ENCODE measurements at regions not wholly inside any gene's neighbourhood (a gene's known extent, or its start where the extent isn't known, plus 50 kb on each side); places are given as distances from the start of the nearest gene placed in this dataset.

DNA sequence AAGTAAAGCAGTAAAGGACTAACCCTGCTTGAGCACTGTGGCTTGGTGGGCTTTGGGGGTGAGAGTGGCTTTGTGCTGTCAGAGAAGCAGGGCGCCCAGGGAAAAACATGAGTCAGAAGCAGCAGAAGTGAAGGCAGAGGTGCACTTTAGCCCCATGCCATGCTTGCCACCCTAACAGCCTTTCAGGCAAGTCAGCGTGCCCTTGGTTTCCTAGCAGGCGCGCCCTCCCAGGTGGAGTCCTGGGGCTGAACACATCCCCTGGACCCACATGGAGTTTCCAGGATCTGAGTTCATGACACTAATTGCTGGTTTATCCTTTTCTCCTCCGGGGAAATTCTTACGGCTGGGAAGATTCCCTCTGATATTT lies 106.6 kb downstream of the TLR5 start (continued):
- TF ChIP-seq, protein P1, sequence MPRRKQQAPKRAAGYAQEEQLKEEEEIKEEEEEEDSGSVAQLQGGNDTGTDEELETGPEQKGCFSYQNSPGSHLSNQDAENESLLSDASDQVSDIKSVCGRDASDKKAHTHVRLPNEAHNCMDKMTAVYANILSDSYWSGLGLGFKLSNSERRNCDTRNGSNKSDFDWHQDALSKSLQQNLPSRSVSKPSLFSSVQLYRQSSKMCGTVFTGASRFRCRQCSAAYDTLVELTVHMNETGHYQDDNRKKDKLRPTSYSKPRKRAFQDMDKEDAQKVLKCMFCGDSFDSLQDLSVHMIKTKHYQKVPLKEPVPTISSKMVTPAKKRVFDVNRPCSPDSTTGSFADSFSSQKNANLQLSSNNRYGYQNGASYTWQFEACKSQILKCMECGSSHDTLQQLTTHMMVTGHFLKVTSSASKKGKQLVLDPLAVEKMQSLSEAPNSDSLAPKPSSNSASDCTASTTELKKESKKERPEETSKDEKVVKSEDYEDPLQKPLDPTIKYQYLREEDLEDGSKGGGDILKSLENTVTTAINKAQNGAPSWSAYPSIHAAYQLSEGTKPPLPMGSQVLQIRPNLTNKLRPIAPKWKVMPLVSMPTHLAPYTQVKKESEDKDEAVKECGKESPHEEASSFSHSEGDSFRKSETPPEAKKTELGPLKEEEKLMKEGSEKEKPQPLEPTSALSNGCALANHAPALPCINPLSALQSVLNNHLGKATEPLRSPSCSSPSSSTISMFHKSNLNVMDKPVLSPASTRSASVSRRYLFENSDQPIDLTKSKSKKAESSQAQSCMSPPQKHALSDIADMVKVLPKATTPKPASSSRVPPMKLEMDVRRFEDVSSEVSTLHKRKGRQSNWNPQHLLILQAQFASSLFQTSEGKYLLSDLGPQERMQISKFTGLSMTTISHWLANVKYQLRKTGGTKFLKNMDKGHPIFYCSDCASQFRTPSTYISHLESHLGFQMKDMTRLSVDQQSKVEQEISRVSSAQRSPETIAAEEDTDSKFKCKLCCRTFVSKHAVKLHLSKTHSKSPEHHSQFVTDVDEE (CRISPR knock-in tag; IDR thresholded peaks at IDR 0.05) = no peak
- TF ChIP-seq ZNF8 (CRISPR knock-in tag; IDR thresholded peaks at IDR 0.05) = no peak
- no peak for TF ChIP-seq TOX (CRISPR knock-in tag; IDR thresholded peaks at IDR 0.05; ENCODE audit: borderline replicate concordance)

GRCh38 chr1:223037845-223038244 lies 105.2 kb downstream of the TLR5 start:
- TF ChIP-seq GLIS3 (CRISPR knock-in tag; IDR thresholded peaks at IDR 0.05) (no peak), RARB (CRISPR knock-in tag; IDR thresholded peaks at IDR 0.05) (no peak), CSRNP3 (CRISPR knock-in tag; IDR thresholded peaks at IDR 0.05) (no peak), ZNF70 (CRISPR knock-in tag; IDR thresholded peaks at IDR 0.05) (no peak), ISL1 (CRISPR knock-in tag; IDR thresholded peaks at IDR 0.05) (no peak), ZFP3 (CRISPR knock-in tag; IDR thresholded peaks at IDR 0.05) (no peak), CSDC2 (CRISPR knock-in tag; IDR thresholded peaks at IDR 0.05) (no peak), CREB5 (CRISPR knock-in tag; IDR thresholded peaks at IDR 0.05; ENCODE audit: low read depth) (no peak), SNAI2 (CRISPR knock-in tag; IDR thresholded peaks at IDR 0.05) (no peak), PATZ1 (CRISPR knock-in tag; IDR thresholded peaks at IDR 0.05; ENCODE audit: borderline replicate concordance) (no peak)
- TF ChIP-seq, protein P2, sequence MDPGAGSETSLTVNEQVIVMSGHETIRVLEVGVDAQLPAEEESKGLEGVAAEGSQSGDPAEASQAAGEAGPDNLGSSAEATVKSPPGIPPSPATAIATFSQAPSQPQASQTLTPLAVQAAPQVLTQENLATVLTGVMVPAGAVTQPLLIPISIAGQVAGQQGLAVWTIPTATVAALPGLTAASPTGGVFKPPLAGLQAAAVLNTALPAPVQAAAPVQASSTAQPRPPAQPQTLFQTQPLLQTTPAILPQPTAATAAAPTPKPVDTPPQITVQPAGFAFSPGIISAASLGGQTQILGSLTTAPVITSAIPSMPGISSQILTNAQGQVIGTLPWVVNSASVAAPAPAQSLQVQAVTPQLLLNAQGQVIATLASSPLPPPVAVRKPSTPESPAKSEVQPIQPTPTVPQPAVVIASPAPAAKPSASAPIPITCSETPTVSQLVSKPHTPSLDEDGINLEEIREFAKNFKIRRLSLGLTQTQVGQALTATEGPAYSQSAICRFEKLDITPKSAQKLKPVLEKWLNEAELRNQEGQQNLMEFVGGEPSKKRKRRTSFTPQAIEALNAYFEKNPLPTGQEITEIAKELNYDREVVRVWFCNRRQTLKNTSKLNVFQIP (CRISPR knock-in tag; IDR thresholded peaks at IDR 0.05; ENCODE audit: borderline replicate concordance, low read depth) = no peak
- TF ChIP-seq, protein P1 (CRISPR knock-in tag; IDR thresholded peaks at IDR 0.05) = no peak

GRCh38 chr1:223038288-223039006 lies 104.6 kb downstream of the TLR5 start:
- TF ChIP-seq CSDC2 (CRISPR knock-in tag; IDR thresholded peaks at IDR 0.05) = no peak
- TF ChIP-seq RARB (CRISPR knock-in tag; IDR thresholded peaks at IDR 0.05) = no peak
- TF ChIP-seq ISL1 (CRISPR knock-in tag; IDR thresholded peaks at IDR 0.05) = no peak
- TF ChIP-seq TCF4 (CRISPR knock-in tag; IDR thresholded peaks at IDR 0.05; ENCODE audit: borderline replicate concordance) = no peak
- TF ChIP-seq ZC3H10 (CRISPR knock-in tag; IDR thresholded peaks at IDR 0.05) = no peak
- no peak for TF ChIP-seq CREB5 (CRISPR knock-in tag; IDR thresholded peaks at IDR 0.05; ENCODE audit: low read depth)
- TF ChIP-seq CSRNP3 (CRISPR knock-in tag; IDR thresholded peaks at IDR 0.05) = no peak
- TF ChIP-seq ZNF70 (CRISPR knock-in tag; IDR thresholded peaks at IDR 0.05) = no peak
- TF ChIP-seq ZNF565 (CRISPR knock-in tag; conservative IDR thresholded peaks at IDR 0.05; ENCODE audit: low read depth) = no peak
- TF ChIP-seq BACH2 (CRISPR knock-in tag; IDR thresholded peaks at IDR 0.05; ENCODE audit: borderline replicate concordance) = no peak
- ATAC-seq = no peak

More at GRCh38 chr1:223037845-223038244, 105.2 kb downstream of the TLR5 start:
- ATAC-seq = no peak
